Activated T-cell treated with anti-CD3 and anti-CD28 coated beads, Interleukin-2, amount 50 U/mL, for 72 hours (primary cell): ENCODE measurements at regions not wholly inside any gene's neighbourhood (a gene's known extent, or its start where the extent isn't known, plus 50 kb on each side); places are given as distances from the start of the nearest gene placed in this dataset.
"Not testable (repeated sequence)": the region's sequence is repeated elsewhere in the genome, so short reads cannot be mapped to it uniquely, and the experiment has no call there.

ENCODE experiments used
- ATAC-seq, 2 donors: fragments of 150-1000 bp; cut with Tn5 transposase; replicated peaks in 1 of 2; 2 replicates each; pipeline ENCODE4 v1.10.0; 2021; ENCODE audit warnings: moderate library complexity in 2 of 2, mild to moderate bottlenecking in 1 of 2
- DNase-seq, 2 donors: peaks; one replicate each; pipeline ENCODE4 v3.0.0; 2021 to 2022; ENCODE audit warnings: mixed read lengths in 1 of 2
- H3K27ac Mint-ChIP-seq: one replicate; pipeline ENCODE4 v1.8.0; 2022; ENCODE audit warnings: mild to moderate bottlenecking, moderate library complexity, mixed read lengths
- H3K27me3 Mint-ChIP-seq: one replicate; pipeline ENCODE4 v1.8.0; 2022; ENCODE audit warnings: low read depth, mixed read lengths
- H3K36me3 Mint-ChIP-seq, 2 donors: one replicate each; pipeline ENCODE4 v1.8.0; 2022; ENCODE audit warnings: mixed read lengths in 2 of 2, mild to moderate bottlenecking in 1 of 2; ENCODE audit not compliant: insufficient read depth in 2 of 2
- H3K4me1 Mint-ChIP-seq: one replicate; pipeline ENCODE4 v1.8.0; 2022; ENCODE audit warnings: low read depth, mixed read lengths
- H3K4me3 Mint-ChIP-seq, 2 donors: one replicate each; pipeline ENCODE4 v1.8.0; 2022; ENCODE audit warnings: mild to moderate bottlenecking in 2 of 2, mixed read lengths in 2 of 2, moderate library complexity in 2 of 2
- H3K9me3 Mint-ChIP-seq, 2 donors: one replicate each; pipeline ENCODE4 v1.8.0; 2022; ENCODE audit warnings: mixed read lengths in 2 of 2

DNA sequence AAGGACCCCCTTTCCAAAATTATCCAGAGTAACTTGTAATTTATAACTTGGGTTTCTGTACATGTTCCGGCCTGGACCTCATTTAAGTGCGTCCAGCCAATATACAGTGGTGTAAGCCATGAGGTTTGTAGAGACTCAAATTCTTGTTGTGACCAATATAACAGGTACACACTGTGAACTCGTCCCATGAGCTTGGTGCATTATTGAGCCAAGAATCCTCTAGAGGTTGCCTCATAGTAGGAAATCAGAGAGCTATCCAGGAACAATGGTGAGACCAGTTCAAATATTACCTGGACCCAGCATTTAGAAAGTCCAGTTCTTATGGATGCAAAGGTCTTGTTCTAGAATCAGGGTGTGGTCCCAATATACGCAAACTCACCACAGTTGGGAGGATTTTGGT, 138.2 kb downstream of the NPIPB5 start:
- Mint-ChIP-seq H3K9me3 (no peaks in the 10 kb centered on the region), H3K27me3 (peaks cover 7% of the 10 kb centered on the region), H3K4me3 (no peak overlapping the region), H3K36me3 (no peaks in the 10 kb centered on the region), H3K4me1 (no peaks in the 10 kb centered on the region), H3K27ac (no peak overlapping the region)
- ATAC-seq (no peak), DNase-seq (no peak)

DNA sequence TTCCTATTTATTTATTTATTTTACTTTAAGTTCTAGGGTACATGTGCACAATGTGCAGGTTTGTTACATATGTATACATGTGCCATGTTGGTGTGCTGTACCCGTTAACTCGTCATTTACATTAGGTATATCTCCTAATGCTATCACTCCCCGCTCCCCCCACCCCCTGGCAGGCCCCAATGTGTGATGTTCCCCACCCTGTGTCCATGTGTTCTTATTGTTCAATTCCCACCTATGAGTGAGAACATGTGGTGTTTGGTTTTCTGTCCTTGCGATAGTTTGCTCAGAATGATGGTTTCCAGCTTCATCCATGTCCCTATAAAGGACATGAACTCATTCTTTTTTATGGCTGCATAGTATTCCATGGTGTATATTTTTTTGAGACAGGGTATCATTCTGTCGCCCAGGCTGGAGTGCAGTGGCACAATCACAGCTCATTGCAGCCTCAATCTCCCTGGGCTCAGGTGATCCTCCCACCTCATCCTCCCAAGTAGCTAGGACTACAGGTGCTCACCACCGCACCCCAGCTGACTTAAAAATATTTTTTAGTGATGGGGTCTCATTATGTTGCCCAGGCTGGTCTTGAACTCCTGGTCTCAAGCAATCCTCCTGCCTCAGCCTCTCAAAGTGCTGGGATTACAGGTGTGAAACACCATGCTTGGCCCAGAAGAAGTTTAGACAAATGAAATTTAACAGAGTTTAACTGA, 140.6 kb downstream of the NPIPB5 start:
- ATAC-seq = not testable (repeated sequence)

DNA sequence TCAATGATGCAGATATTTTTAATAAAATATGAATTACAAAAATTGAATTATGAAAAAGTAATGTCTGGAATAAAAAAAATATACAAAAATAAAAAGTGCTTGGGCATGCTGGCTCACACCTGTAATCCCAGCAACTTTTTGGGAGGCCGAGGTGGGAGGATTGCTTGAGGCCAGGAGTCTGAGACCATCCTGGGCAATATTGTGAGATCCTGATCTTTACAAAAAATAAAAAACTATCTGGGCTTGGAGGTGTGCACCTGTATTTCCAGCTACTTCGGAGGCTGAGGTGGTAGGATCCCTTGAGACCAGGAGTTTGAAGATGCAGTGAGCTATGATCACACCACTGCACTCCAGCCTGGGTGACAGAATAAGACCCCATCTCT, 141.8 kb downstream of the NPIPB5 start:
- peaks cover 7% of the 10 kb centered on the region for H3K27me3 Mint-ChIP-seq
- H3K9me3 Mint-ChIP-seq = no peaks in the 10 kb centered on the region
- no peak overlapping the region for H3K4me3 Mint-ChIP-seq
- no peak overlapping the region for H3K27ac Mint-ChIP-seq
- no peaks in the 10 kb centered on the region for H3K4me1 Mint-ChIP-seq
- no peaks in the 10 kb centered on the region for H3K36me3 Mint-ChIP-seq
- ATAC-seq (no peak), DNase-seq (no peak)

More for the DNA sequence above, 140.6 kb downstream of the NPIPB5 start:
- not testable (repeated sequence) for H3K9me3 Mint-ChIP-seq, H3K4me1 Mint-ChIP-seq, H3K36me3 Mint-ChIP-seq, DNase-seq, H3K4me3 Mint-ChIP-seq, H3K27me3 Mint-ChIP-seq, H3K27ac Mint-ChIP-seq

DNA sequence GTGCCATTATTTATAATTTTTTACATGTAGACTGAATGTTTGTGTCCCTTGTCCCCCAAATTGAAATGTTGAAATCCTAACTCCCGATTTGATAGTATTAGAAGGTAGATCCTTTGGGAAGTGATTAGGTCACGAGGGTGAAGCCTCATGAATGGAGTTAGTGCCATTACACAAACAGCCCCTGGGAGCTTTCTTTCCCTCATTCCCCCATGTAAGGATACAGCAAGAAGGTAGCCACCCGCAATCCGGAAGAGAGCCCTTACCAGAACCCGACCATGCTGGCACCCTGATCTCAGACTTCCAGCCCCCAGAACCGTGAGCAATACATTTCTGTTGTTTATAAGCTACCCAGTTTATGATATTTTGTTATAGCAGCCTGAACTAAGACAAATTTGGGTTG, 143.2 kb downstream of the NPIPB5 start:
- H3K27me3 Mint-ChIP-seq = peaks cover 7% of the 10 kb centered on the region
- no peaks in the 10 kb centered on the region for H3K36me3 Mint-ChIP-seq
- no peak overlapping the region for H3K4me3 Mint-ChIP-seq
- no peak for DNase-seq
- H3K9me3 Mint-ChIP-seq = no peaks in the 10 kb centered on the region
- H3K4me1 Mint-ChIP-seq = no peaks in the 10 kb centered on the region
- ATAC-seq = no peak
- no peak overlapping the region for H3K27ac Mint-ChIP-seq

- not testable (repeated sequence) for ATAC-seq, H3K4me1 Mint-ChIP-seq
Measured at GRCh38 chr16:22656573-22656972, 145.9 kb downstream of the NPIPB5 start.

DNA sequence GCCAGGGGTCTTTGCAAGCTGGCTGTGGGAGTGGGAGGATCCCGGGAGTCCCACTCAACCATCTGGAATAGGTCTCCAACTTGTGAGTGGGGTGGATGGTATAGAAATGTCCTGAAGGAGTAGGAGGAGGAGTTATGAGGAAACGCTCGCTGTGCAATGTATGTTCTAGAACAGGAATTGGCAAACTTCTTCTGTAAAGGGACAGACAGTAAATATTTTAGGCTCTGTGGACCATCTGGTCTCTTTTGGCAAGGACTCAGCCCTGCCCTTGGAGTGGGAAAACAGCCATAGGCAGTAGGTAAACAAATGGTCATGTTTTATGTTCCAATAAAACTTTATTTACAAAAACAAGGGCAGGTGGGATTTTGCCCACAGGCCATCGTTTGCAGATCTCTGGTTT, 149.2 kb downstream of the NPIPB5 start:
- Mint-ChIP-seq H3K36me3 (no peaks in the 10 kb centered on the region), H3K27me3 (no peaks in the 10 kb centered on the region), H3K27ac (no peak overlapping the region), H3K4me1 (no peaks in the 10 kb centered on the region), H3K4me3 (no peak overlapping the region), H3K9me3 (no peaks in the 10 kb centered on the region)
- no peak for ATAC-seq
- no peak for DNase-seq

More at GRCh38 chr16:22656573-22656972, 145.9 kb downstream of the NPIPB5 start:
- not testable (repeated sequence) for H3K27ac Mint-ChIP-seq, DNase-seq, H3K27me3 Mint-ChIP-seq, H3K9me3 Mint-ChIP-seq, H3K4me3 Mint-ChIP-seq, H3K36me3 Mint-ChIP-seq

DNA sequence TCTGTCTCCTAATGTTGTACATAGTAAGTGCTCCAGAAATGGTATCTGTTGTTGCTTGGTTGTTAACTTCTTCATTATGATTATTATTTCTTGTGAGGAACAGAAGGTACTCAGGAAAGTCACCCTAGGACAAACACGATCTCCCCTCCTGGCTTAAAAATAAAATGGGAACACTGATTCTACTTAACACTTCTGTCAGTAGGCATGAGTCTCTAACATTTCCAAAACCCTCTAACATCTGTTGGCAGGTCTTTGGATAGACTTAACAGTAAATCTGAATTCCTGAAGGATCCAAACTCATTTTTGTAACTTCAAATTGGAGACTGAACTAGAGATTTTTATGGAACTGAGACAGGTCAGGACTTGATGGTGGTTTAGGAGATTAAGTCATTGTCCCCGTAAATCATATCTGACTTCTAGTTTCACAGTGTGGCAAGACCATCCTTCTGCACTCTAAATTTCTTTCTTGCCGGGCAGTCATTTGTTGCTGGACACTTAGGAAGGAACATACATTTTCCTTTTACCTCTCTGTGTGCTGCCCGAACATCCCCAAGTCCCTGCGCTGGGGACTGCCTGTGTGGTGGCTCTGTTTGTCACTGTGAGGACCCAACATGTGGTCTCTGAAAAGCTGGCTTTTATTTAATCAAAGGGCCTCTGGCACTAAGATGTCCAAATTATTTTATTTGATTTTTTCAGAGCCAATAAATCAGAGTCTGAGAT, 149.9 kb downstream of the NPIPB5 start:
- Mint-ChIP-seq H3K4me1 (no peaks in the 10 kb centered on the region), H3K27ac (no peak overlapping the region), H3K27me3 (no peaks in the 10 kb centered on the region), H3K4me3 (no peak overlapping the region), H3K9me3 (no peaks in the 10 kb centered on the region), H3K36me3 (no peaks in the 10 kb centered on the region)
- ATAC-seq (no peak), DNase-seq (no peak)

- Mint-ChIP-seq H3K4me3 (no peak overlapping the region), H3K27me3 (no peaks in the 10 kb centered on the region), H3K9me3 (no peaks in the 10 kb centered on the region), H3K27ac (no peak overlapping the region), H3K36me3 (no peaks in the 10 kb centered on the region), H3K4me1 (no peaks in the 10 kb centered on the region)
- no peak for DNase-seq
- no peak for ATAC-seq
Measured at GRCh38 chr16:22661161-22661647, 150.5 kb downstream of the NPIPB5 start.

DNA sequence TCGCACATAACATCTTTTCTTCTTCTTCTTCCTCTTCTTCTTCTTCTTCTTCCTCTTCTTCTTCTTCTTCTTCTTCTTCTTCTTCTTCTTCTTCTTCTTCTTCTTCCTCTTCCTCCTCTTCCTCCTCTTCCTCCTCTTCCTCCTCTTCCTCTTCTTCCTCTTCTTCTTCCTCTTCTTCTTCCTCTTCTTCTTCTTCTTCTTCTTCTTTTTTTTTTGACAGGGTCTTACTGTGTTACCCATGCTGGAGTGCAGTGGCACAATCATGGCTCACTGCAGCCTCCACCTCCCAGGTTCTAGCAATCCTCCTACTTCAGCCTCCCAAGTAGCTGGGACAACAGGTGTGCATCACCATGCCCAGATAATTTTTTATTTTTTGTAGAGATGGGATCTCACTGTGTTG, 151.0 kb upstream of the HS3ST2 start:
- H3K36me3 Mint-ChIP-seq, H3K9me3 Mint-ChIP-seq, H3K4me1 Mint-ChIP-seq, H3K27ac Mint-ChIP-seq, ATAC-seq, DNase-seq, H3K4me3 Mint-ChIP-seq, H3K27me3 Mint-ChIP-seq: not testable (repeated sequence)

- DNase-seq (no peak), ATAC-seq (no peak)
- H3K4me3 Mint-ChIP-seq = no peak overlapping the region
- H3K27ac Mint-ChIP-seq = no peak overlapping the region
- H3K36me3 Mint-ChIP-seq = no peaks in the 10 kb centered on the region
- H3K4me1 Mint-ChIP-seq = no peaks in the 10 kb centered on the region
- no peaks in the 10 kb centered on the region for H3K27me3 Mint-ChIP-seq
- H3K9me3 Mint-ChIP-seq = no peaks in the 10 kb centered on the region
Measured at GRCh38 chr16:22663389-22664064, 150.4 kb upstream of the HS3ST2 start.

- H3K9me3 Mint-ChIP-seq = no peaks in the 10 kb centered on the region
- no peaks in the 10 kb centered on the region for H3K36me3 Mint-ChIP-seq
- no peaks in the 10 kb centered on the region for H3K27me3 Mint-ChIP-seq
- no peak overlapping the region for H3K4me3 Mint-ChIP-seq
- no peaks in the 10 kb centered on the region for H3K4me1 Mint-ChIP-seq
- ATAC-seq (no peak), DNase-seq (no peak)
- no peak overlapping the region for H3K27ac Mint-ChIP-seq
Measured at GRCh38 chr16:22664132-22664531, 149.8 kb upstream of the HS3ST2 start.

GRCh38 chr16:22664561-22664997, 149.4 kb upstream of the HS3ST2 start:
- H3K4me3 Mint-ChIP-seq = no peak overlapping the region
- no peaks in the 10 kb centered on the region for H3K9me3 Mint-ChIP-seq
- no peak overlapping the region for H3K27ac Mint-ChIP-seq
- no peaks in the 10 kb centered on the region for H3K36me3 Mint-ChIP-seq
- no peak for DNase-seq
- no peak for ATAC-seq
- no peaks in the 10 kb centered on the region for H3K4me1 Mint-ChIP-seq
- H3K27me3 Mint-ChIP-seq = no peaks in the 10 kb centered on the region

DNA sequence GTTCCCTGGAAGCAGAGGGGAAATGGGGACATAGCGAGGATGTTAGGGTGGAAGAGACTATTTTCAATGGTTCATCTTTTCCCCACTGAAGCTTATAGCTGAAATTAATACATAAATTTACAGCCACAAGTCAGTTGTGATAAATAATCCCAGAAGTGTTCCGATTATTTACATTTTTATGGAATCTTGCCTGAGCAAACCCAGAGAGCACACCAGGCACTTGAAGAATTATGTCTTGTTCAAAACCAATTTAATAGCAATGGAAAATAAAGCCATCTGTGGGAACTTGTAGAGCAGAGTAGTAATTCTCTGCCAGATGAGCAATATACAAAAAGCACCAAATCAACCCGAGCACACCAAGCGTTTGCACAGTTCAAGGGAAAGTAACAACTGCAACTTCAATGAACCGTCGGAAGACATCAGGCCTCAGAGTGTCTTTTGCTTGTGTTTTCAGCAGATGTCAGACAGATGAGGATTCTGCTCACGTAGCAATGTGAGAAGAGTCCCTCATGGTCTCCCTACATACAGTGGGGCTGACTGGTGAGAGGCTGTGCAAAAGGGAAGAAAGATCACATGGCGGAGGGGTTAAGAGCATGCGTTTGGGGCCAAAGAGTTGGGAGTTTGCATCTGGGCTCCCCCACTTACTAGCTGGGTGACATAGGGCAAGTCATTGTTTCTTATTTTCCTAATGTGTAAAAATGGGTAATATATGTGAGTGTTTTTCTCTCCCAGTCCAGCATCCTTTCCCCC, 148.7 kb upstream of the HS3ST2 start:
- no peaks in the 10 kb centered on the region for H3K36me3 Mint-ChIP-seq
- H3K9me3 Mint-ChIP-seq = no peaks in the 10 kb centered on the region
- H3K27ac Mint-ChIP-seq = no peak overlapping the region
- H3K27me3 Mint-ChIP-seq = no peaks in the 10 kb centered on the region
- no peaks in the 10 kb centered on the region for H3K4me1 Mint-ChIP-seq
- DNase-seq (no peak), ATAC-seq (no peak)
- H3K4me3 Mint-ChIP-seq = no peak overlapping the region
